Hypothalamus (tissue), 51 donors: ENCODE measurements at regions not wholly inside any gene's neighbourhood (a gene's known extent, or its start where the extent isn't known, plus 50 kb on each side); places are given as distances from the start of the nearest gene placed in this dataset.

Source experiments
- DNase-seq, 51 donors: peaks; one replicate each; lab custom pipeline; 2025; lab: John Stamatoyannopoulos, UW

DNA sequence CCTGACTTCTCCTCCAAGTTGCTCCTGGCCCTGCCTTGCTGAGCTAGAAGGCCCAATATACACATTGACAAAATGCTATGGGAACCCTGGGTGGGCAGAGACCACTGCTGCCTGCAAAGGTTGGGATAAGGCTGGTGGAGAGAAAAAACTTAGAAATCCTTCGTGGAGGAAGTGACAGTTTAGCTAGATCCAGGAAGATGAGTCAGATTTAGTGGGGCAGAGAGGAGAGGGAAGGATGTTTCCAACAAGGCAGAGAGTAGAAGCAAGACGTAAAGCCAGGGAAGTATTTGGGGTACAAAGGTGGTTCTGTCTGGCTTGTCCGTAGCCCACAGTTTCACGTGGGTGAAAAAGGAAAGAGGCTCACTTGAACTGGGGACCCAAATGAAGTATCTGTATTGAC is 69.0 kb upstream of the CLMN start:
- DNase-seq, result no peak

DNA sequence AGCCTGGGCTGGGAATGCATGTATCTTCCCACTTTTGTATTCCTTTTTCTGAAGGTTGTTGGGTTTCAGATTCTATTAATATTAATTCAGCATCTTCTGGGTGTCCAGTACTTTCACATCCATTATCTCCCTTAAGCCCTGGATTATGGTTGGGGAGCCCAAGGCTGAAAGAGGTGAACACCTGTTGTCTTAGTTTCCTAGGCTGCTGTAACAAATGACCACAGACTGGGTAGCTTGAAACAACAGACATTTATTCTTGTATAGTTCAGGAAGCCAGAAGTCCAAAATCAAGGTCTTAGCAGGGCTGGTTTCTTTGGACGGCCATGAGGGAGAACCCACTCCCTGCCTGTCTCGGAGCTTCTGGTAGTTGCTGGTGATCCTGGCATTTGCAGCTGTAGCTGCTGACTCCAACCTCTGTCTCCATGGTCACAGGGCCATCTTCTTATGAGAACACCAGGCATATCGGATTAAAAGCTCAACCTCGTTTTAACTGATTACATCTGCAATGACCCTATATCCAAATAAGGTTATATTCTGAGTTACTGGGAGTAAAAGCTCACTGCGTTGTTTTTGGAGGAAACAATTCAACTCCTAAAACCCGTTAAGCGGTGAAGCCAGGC is 68.2 kb upstream of the CLMN start:
- no peak for DNase-seq

DNA sequence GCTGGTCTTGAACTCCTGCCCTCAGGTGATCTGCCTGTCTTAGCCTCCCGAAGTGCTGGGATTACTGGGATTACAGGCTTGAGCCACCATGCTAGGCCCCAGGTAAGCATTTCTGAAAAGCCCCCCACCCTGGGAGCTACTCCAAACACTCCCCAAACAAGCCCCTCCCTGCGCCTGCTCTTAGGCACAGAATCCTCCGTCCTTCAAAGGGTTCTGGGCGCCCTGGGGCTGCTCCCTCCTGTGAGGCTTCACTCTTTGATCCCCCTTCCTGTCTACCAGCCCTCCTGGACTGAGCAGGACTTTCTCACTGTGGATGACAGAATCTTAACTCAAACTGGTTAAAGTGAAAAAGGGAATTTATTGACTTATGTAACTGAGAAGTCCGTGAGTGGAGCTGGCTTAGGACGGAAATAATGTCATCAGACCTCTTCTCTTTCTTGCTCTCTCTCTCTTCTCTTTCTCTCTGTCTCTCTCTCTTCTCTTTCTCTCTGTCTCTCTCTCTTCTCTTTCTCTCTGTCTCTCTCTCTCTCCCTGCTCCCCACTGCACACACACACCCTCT is 66.9 kb upstream of the CLMN start:
- DNase-seq, result no peak

DNA sequence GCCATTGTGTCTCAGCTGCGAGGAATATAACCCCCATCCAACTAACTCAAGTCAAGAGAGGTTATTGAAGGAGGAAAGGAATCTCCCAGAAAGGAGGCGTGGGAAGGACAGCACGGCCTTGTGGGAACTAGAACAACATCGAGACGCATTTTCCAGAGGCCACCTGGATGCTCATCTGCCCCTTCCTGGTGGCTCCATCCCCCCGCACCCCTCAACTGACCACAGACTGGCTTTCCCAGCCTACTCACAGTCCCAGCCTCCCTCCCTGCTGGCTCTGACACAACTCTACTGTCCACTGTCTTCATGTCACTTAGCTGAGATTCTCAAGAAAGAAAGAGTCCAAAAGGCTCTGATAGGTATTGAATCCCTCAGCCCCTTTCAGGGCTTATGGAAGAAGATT is 66.0 kb upstream of the CLMN start:
- DNase-seq, result no peak

DNA sequence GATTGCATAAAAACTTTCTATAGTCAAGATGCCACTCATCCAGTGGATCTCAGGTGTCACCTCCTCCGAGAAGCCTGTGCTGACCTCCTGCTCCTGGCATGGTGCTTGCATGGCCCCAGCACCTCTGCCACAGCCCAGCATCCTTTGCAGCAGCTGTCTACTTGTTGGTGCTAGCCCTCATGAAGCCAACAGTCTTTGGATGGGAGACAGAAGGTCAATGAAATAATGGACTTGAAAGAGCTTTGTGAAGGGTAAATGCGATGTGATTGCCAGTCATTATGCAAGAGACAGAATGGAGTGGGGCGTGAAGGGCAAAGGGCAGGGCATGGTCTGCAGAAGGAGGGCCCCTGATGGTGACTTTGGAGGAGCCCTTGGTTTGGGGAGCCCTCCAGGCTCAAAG is 63.0 kb upstream of the CLMN start:
- DNase-seq, result no peak

DNA sequence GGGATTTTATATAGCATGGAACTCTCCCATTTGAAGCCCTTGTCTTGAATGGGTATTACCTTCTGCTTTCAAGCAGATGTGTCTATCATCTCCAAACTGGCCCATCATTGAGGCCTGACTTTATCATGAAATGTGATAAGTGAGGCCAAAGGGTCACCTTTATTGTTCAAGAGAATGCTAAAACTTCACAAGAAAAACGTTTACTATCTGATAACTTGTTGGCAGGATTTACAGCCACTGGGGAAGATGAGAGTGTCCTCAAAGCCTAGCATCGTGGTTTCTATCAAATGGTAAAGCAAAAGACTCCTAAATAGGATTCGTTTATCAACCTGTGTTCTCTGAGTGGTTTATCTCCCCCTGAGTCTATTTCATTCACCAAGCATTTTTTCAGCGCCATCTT is 62.0 kb upstream of the CLMN start:
- no peak for DNase-seq

DNA sequence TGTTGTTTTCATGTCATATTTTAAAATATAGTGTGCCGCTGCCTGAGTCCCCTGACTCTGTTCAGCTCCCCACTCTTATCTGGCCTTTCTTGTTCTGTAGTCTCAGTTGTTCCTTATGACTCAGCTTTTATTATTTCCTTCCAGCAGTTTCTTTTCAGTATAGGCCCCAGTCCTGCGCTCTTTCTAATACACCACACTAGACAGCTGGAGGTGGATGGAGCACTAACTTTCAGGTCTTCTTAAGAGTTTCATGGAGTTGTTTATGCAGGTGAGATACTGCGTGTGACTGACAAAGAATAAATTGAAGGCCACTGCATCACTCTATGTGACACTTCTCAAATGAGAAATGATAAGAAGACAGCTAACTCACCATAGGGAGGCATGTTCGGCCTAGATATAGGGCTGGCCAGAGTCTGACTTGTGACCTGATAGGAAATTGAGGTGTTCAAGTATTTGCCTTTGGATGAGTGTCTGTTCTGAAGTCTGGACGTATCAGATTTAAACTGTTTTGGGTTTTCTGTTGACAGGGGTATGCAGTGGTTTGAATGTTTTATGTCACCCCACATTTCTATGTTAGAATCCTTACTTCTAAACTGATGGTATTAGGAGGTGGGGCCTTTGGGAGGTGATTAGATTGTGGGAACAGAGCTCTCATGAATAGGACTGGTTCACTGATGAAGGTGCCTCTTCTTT is 60.8 kb upstream of the CLMN start:
- DNase-seq, result no peak

DNA sequence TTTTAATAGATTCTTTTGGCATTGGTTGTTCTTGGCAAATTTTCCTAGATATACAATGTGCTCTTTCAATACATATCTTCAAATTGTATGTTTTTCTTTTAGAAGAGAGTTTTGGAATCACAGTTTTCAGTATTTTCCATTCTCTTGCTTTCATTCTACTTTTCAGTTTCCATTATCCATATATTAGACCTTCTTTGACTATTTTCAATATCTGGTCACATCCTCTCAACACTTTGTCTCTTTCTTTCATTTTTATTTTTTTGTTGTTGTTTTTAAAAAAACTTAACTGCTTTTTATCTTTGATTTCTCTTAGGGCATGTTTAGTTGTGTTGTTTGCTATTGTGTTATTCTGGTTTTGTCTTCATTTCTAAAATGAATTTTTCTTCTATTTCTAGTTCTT is 59.9 kb upstream of the CLMN start:
- DNase-seq, result no peak

DNA sequence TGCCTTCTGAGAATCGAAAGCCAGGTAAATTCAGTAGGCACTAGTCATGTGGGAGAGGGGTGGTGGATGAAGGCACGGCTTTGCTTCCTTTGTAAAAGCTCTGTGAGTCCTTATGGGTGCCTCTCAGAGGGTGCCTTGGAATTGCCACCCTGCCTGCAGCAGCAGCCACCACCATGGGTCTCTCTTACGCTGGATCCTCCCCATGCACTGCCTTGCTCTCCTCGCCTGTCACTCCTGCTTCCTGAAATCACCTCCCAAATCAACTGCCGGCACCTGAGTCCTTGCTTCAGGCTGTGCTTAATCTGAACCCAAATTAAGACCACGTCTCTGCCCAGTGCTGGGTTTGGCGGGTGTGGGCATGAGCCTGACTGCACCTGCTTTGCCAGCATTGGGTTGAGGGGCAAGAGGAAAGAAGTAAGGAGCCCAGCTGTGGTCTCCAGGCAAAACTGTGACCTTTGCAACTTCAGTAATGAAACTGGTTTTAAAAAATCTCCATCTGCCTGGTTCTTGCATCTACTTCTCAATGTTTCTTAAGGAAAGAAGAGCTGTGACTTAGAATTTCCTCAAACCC is 55.9 kb upstream of the CLMN start:
- DNase-seq, result no peak

DNA sequence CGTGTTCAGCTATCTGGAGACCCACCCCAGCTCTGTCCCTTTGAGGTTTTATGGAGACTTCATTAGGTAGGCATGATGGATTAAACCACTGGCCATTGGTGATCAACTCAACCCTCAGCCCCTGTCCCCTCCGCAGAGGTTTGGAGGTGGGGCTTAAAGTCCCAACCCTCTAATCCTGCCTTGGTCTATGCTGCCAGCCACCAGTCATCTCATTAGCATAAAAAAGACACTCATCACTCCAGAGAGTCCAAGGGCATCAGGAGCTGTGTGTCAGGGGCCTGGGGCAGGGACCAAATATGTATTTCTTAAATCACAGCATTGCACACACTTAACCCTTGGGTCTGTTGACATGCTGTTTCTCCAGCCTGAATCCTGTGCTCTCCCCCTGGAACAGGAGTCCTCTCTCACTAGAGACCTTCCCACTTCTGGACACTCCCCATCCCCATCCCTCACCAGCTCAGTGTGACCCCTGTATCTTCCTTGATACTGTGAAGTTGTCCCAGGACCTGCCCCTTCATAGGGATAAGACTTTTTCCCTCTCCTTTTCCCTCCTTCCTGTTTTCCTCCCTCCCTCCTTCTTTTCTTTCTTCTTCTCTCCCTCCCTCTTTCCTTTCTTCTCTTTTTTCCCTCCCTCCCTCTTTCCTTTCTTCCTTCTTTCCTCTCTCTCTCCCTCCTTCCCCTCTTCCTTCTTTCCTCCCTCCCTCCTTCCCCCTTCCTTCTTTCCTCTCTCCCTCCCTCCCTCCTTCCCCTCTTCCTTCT is 54.7 kb upstream of the CLMN start:
- DNase-seq, result no peak

DNA sequence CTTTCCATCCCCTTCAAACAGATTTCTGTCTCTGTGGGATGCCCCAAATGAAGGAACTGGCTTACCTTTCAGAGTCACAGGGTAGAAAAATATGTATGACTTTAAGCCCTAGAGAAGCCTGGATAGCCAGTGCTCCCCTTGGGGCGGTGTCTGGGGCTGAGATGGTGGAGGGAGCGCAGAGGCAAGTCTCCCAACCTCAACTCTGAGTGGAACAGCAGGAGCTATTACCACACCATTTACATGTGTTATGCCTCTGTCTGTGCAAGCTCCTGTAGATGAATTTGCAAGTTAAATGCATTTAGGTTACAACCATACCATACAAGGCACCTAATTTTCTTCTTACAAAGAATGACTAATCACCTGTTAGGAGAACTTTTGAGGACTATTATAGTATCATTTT is 50.4 kb upstream of the CLMN start:
- no peak for DNase-seq
